WTC11 (cell line): ENCODE measurements at regions not wholly inside any gene's neighbourhood (a gene's known extent, or its start where the extent isn't known, plus 50 kb on each side); places are given as distances from the start of the nearest gene placed in this dataset.

Experiments used
- ATAC-seq: fragments of 200-7000 bp; cut with Tn5 transposase; 2 replicates; pipeline ENCODE4 v1.10.0; 2021; ENCODE audit warnings: mild to moderate bottlenecking, moderate library complexity
- CTCF ChIA-PET: fragments of 300-600 bp; sonication (Branson Sonifier 250); formaldehyde crosslinking; loops from one replicate; lab custom pipeline; 2021; ENCODE audit warnings: antibody characterized with exemption; lab: Charles Lee
- POLR2A ChIA-PET: fragments of 350-600 bp; sonication (Branson Sonifier 250); formaldehyde crosslinking; loops from one replicate; lab custom pipeline; 2021; ENCODE audit warnings: antibody characterized with exemption; lab: Charles Lee
- DNase-seq: peaks from one replicate; pipeline ENCODE4 v3.0.0; 2021; ENCODE audit warnings: low spot score
- H3K27ac Mint-ChIP-seq: 2 replicates; pipeline ENCODE4 v1.8.0; 2021; ENCODE audit warnings: mixed read lengths
- H3K27me3 Mint-ChIP-seq: 2 replicates; pipeline ENCODE4 v1.8.0; 2021; ENCODE audit warnings: low read depth, mild to moderate bottlenecking, moderate library complexity, mixed read lengths
- H3K36me3 Mint-ChIP-seq: 2 replicates; pipeline ENCODE4 v1.8.0; 2021; ENCODE audit warnings: mixed read lengths
- H3K4me1 Mint-ChIP-seq: 2 replicates; pipeline ENCODE4 v1.8.0; 2022; ENCODE audit warnings: mixed read lengths
- H3K4me3 Mint-ChIP-seq: 2 replicates; pipeline ENCODE4 v1.8.0; 2021; ENCODE audit warnings: mild to moderate bottlenecking, moderate library complexity, mixed read lengths
- H3K9me3 Mint-ChIP-seq: 2 replicates; pipeline ENCODE4 v1.8.0; 2021; ENCODE audit warnings: mixed read lengths
- CREB1 ChIP-seq: sonication (generic); formaldehyde crosslinking; IDR thresholded peaks from 2 replicates; pipeline ENCODE4 v1.8.0; 2023; ENCODE audit warnings: mild to moderate bottlenecking, missing genetic modification reagents
- ELF4 ChIP-seq: sonication (generic); formaldehyde crosslinking; IDR thresholded peaks from 2 replicates; pipeline ENCODE4 v1.8.1; 2022; ENCODE audit warnings: low read depth, mild to moderate bottlenecking, moderate library complexity, missing genetic modification reagents
- EMX1 ChIP-seq: fragments of 250-450 bp; sonication (Bioruptor Pico); IDR thresholded peaks from 2 replicates; pipeline ENCODE4 v1.8.0; 2021; ENCODE audit warnings: mild to moderate bottlenecking
- ETV6 ChIP-seq: sonication (generic); formaldehyde crosslinking; IDR thresholded peaks from 2 replicates; pipeline ENCODE4 v1.8.1; 2022; ENCODE audit warnings: mild to moderate bottlenecking, missing genetic modification reagents
- GRHL2 ChIP-seq: fragments of 250-450 bp; sonication (Bioruptor Pico); IDR thresholded peaks from 2 replicates; pipeline ENCODE4 v1.8.0; 2022; ENCODE audit warnings: mild to moderate bottlenecking, moderate library complexity; ENCODE audit not compliant: insufficient replicate concordance, severe bottlenecking
- GTF2I ChIP-seq: fragments of 250-450 bp; sonication (Bioruptor Pico); conservative IDR thresholded peaks from 2 replicates; pipeline ENCODE4 v1.4.0; 2021; ENCODE audit warnings: mild to moderate bottlenecking
- HMGA2 ChIP-seq: fragments of 250-450 bp; sonication (Bioruptor Pico); IDR thresholded peaks from 2 replicates; pipeline ENCODE4 v1.4.0; 2021; ENCODE audit warnings: mild to moderate bottlenecking, moderate library complexity
- IRF2 ChIP-seq: sonication (generic); formaldehyde crosslinking; IDR thresholded peaks from 2 replicates; pipeline ENCODE4 v1.8.0; 2022; ENCODE audit warnings: low read depth, missing genetic modification reagents, borderline replicate concordance
- JUN ChIP-seq: sonication (generic); formaldehyde crosslinking; IDR thresholded peaks from 2 replicates; pipeline ENCODE4 v1.8.0; 2023; ENCODE audit warnings: mild to moderate bottlenecking, missing genetic modification reagents
- MXD4 ChIP-seq: fragments of 250-450 bp; sonication (Bioruptor Pico); IDR thresholded peaks from 2 replicates; pipeline ENCODE4 v1.8.0; 2021; ENCODE audit warnings: mild to moderate bottlenecking, moderate library complexity, borderline replicate concordance
- MYBL2 ChIP-seq: sonication (generic); formaldehyde crosslinking; IDR thresholded peaks from 2 replicates; pipeline ENCODE4 v1.8.1; 2023; ENCODE audit warnings: mild to moderate bottlenecking, moderate library complexity, missing genetic modification reagents
- NFATC4 ChIP-seq: fragments of 250-450 bp; sonication (Bioruptor Pico); IDR thresholded peaks from 2 replicates; pipeline ENCODE4 v1.9.0; 2021; ENCODE audit warnings: mild to moderate bottlenecking
- NR2C2 ChIP-seq: sonication (generic); formaldehyde crosslinking; IDR thresholded peaks from 2 replicates; pipeline ENCODE4 v1.8.0; 2022; ENCODE audit warnings: mild to moderate bottlenecking, missing genetic modification reagents
- NR3C1 ChIP-seq: sonication (generic); formaldehyde crosslinking; conservative IDR thresholded peaks from 2 replicates; pipeline ENCODE4 v1.8.1; 2023; ENCODE audit warnings: low read depth, mild to moderate bottlenecking, missing genetic modification reagents
- OVOL2 ChIP-seq: fragments of 250-450 bp; sonication (Bioruptor Pico); IDR thresholded peaks from 2 replicates; pipeline ENCODE4 v1.9.0; 2021; ENCODE audit warnings: mild to moderate bottlenecking, borderline replicate concordance
- SMAD4 ChIP-seq: sonication (generic); formaldehyde crosslinking; IDR thresholded peaks from 2 replicates; pipeline ENCODE4 v1.8.0; 2022; ENCODE audit warnings: mild to moderate bottlenecking, missing genetic modification reagents
- SP1 ChIP-seq: sonication (generic); formaldehyde crosslinking; conservative IDR thresholded peaks from 2 replicates; pipeline ENCODE4 v1.8.1; 2022; ENCODE audit warnings: missing genetic modification reagents
- TEAD4 ChIP-seq: sonication (generic); formaldehyde crosslinking; IDR thresholded peaks from 2 replicates; pipeline ENCODE4 v1.8.0; 2022; ENCODE audit warnings: mild to moderate bottlenecking, missing genetic modification reagents
- TP53 ChIP-seq: sonication (generic); formaldehyde crosslinking; IDR thresholded peaks from 2 replicates; pipeline ENCODE4 v1.8.1; 2023; ENCODE audit warnings: mild to moderate bottlenecking, missing genetic modification reagents
- ZNF138 ChIP-seq: sonication (generic); formaldehyde crosslinking; conservative IDR thresholded peaks from 2 replicates; pipeline ENCODE4 v1.8.1; 2022; ENCODE audit warnings: mild to moderate bottlenecking, moderate library complexity, missing genetic modification reagents
- ZNF219 ChIP-seq: sonication (generic); formaldehyde crosslinking; IDR thresholded peaks from 2 replicates; pipeline ENCODE4 v1.8.0; 2023; ENCODE audit warnings: missing genetic modification reagents, mild to moderate bottlenecking, borderline replicate concordance
- ZNF263 ChIP-seq: sonication (generic); formaldehyde crosslinking; IDR thresholded peaks from 2 replicates; pipeline ENCODE4 v1.8.1; 2022; ENCODE audit warnings: low read depth, mild to moderate bottlenecking, moderate library complexity, missing genetic modification reagents
- ZNF317 ChIP-seq: sonication (generic); formaldehyde crosslinking; IDR thresholded peaks from 2 replicates; pipeline ENCODE4 v1.8.1; 2023; ENCODE audit warnings: low read depth, mild to moderate bottlenecking, moderate library complexity, missing genetic modification reagents, borderline replicate concordance
- TF ChIP-seq, protein P1 (sequence below): sonication (generic); formaldehyde crosslinking; IDR thresholded peaks from 2 replicates; pipeline ENCODE4 v1.8.0; 2022; ENCODE audit warnings: missing genetic modification reagents
- TF ChIP-seq, protein P2 (sequence below): fragments of 200-600 bp; IDR thresholded peaks from 2 replicates; pipeline ENCODE4 v1.8.0; 2022; ENCODE audit warnings: antibody characterized with exemption
- TF ChIP-seq, protein P3 (sequence below): sonication (generic); formaldehyde crosslinking; IDR thresholded peaks from 2 replicates; pipeline ENCODE4 v1.8.1; 2022; ENCODE audit warnings: low read depth, missing genetic modification reagents, borderline replicate concordance
- TF ChIP-seq, protein P4 (sequence below): sonication (generic); formaldehyde crosslinking; IDR thresholded peaks from 2 replicates; pipeline ENCODE4 v1.8.0; 2022; ENCODE audit warnings: mild to moderate bottlenecking, missing genetic modification reagents

- H3K4me1 Mint-ChIP-seq = no peaks in the 10 kb centered on the region
- no peak for ATAC-seq
- peaks cover 5% of the 10 kb centered on the region; the same call in 1 of the 2 replicates for H3K27me3 Mint-ChIP-seq
- CTCF ChIA-PET = no interaction called here
- H3K9me3 Mint-ChIP-seq = peaks cover 1% of the 10 kb centered on the region; the same call in 1 of the 2 replicates
- POLR2A ChIA-PET = no interaction called here
- TF ChIP-seq NR2C2 (CRISPR knock-in tag) (no peak), HMGA2 (no peak), GTF2I (CRISPR knock-in tag) (no peak), EMX1 (CRISPR knock-in tag) (no peak), NFATC4 (CRISPR knock-in tag) (no peak), MXD4 (CRISPR knock-in tag) (no peak), TP53 (CRISPR knock-in tag) (no peak), MYBL2 (CRISPR knock-in tag) (no peak), ZNF263 (no peak), CREB1 (CRISPR knock-in tag) (no peak), SMAD4 (CRISPR knock-in tag) (no peak), JUN (CRISPR knock-in tag) (no peak), NR3C1 (CRISPR knock-in tag) (no peak), OVOL2 (CRISPR knock-in tag) (no peak), ZNF317 (no peak), IRF2 (CRISPR knock-in tag) (no peak)
- TF ChIP-seq, protein P1, sequence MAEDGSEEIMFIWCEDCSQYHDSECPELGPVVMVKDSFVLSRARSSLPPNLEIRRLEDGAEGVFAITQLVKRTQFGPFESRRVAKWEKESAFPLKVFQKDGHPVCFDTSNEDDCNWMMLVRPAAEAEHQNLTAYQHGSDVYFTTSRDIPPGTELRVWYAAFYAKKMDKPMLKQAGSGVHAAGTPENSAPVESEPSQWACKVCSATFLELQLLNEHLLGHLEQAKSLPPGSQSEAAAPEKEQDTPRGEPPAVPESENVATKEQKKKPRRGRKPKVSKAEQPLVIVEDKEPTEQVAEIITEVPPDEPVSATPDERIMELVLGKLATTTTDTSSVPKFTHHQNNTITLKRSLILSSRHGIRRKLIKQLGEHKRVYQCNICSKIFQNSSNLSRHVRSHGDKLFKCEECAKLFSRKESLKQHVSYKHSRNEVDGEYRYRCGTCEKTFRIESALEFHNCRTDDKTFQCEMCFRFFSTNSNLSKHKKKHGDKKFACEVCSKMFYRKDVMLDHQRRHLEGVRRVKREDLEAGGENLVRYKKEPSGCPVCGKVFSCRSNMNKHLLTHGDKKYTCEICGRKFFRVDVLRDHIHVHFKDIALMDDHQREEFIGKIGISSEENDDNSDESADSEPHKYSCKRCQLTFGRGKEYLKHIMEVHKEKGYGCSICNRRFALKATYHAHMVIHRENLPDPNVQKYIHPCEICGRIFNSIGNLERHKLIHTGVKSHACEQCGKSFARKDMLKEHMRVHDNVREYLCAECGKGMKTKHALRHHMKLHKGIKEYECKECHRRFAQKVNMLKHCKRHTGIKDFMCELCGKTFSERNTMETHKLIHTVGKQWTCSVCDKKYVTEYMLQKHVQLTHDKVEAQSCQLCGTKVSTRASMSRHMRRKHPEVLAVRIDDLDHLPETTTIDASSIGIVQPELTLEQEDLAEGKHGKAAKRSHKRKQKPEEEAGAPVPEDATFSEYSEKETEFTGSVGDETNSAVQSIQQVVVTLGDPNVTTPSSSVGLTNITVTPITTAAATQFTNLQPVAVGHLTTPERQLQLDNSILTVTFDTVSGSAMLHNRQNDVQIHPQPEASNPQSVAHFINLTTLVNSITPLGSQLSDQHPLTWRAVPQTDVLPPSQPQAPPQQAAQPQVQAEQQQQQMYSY (CRISPR knock-in tag) = no peak
- TF ChIP-seq, protein P2, sequence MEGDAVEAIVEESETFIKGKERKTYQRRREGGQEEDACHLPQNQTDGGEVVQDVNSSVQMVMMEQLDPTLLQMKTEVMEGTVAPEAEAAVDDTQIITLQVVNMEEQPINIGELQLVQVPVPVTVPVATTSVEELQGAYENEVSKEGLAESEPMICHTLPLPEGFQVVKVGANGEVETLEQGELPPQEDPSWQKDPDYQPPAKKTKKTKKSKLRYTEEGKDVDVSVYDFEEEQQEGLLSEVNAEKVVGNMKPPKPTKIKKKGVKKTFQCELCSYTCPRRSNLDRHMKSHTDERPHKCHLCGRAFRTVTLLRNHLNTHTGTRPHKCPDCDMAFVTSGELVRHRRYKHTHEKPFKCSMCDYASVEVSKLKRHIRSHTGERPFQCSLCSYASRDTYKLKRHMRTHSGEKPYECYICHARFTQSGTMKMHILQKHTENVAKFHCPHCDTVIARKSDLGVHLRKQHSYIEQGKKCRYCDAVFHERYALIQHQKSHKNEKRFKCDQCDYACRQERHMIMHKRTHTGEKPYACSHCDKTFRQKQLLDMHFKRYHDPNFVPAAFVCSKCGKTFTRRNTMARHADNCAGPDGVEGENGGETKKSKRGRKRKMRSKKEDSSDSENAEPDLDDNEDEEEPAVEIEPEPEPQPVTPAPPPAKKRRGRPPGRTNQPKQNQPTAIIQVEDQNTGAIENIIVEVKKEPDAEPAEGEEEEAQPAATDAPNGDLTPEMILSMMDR = no peak
- no peaks in the 10 kb centered on the region for H3K36me3 Mint-ChIP-seq
- no peak overlapping the region for H3K4me3 Mint-ChIP-seq
- no peak overlapping the region for H3K27ac Mint-ChIP-seq
- DNase-seq = no peak
Measured at GRCh38 chr6:149136913-149137286, 180.6 kb upstream of the TAB2 start.

- no peaks in the 10 kb centered on the region for H3K4me1 Mint-ChIP-seq
- no peaks in the 10 kb centered on the region for H3K36me3 Mint-ChIP-seq
- DNase-seq (no peak), ATAC-seq (no peak)
- H3K27ac Mint-ChIP-seq = no peak overlapping the region
- POLR2A ChIA-PET = no interaction called here
- CTCF ChIA-PET = no interaction called here
- H3K27me3 Mint-ChIP-seq = peaks cover 5% of the 10 kb centered on the region; the same call in 1 of the 2 replicates
- peaks cover 7% of the 10 kb centered on the region; the same call in 1 of the 2 replicates for H3K9me3 Mint-ChIP-seq
- no peak overlapping the region for H3K4me3 Mint-ChIP-seq
- TF ChIP-seq NFATC4 (CRISPR knock-in tag) (no peak), TEAD4 (no peak), GRHL2 (CRISPR knock-in tag) (no peak), SP1 (CRISPR knock-in tag) (no peak), MYBL2 (CRISPR knock-in tag) (no peak), ELF4 (CRISPR knock-in tag) (no peak), ZNF219 (CRISPR knock-in tag) (no peak), ZNF138 (CRISPR knock-in tag) (no peak), OVOL2 (CRISPR knock-in tag) (no peak), ETV6 (CRISPR knock-in tag) (no peak)
- TF ChIP-seq, protein P3, sequence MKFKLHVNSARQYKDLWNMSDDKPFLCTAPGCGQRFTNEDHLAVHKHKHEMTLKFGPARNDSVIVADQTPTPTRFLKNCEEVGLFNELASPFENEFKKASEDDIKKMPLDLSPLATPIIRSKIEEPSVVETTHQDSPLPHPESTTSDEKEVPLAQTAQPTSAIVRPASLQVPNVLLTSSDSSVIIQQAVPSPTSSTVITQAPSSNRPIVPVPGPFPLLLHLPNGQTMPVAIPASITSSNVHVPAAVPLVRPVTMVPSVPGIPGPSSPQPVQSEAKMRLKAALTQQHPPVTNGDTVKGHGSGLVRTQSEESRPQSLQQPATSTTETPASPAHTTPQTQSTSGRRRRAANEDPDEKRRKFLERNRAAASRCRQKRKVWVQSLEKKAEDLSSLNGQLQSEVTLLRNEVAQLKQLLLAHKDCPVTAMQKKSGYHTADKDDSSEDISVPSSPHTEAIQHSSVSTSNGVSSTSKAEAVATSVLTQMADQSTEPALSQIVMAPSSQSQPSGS (CRISPR knock-in tag) = no peak
- TF ChIP-seq, protein P4, sequence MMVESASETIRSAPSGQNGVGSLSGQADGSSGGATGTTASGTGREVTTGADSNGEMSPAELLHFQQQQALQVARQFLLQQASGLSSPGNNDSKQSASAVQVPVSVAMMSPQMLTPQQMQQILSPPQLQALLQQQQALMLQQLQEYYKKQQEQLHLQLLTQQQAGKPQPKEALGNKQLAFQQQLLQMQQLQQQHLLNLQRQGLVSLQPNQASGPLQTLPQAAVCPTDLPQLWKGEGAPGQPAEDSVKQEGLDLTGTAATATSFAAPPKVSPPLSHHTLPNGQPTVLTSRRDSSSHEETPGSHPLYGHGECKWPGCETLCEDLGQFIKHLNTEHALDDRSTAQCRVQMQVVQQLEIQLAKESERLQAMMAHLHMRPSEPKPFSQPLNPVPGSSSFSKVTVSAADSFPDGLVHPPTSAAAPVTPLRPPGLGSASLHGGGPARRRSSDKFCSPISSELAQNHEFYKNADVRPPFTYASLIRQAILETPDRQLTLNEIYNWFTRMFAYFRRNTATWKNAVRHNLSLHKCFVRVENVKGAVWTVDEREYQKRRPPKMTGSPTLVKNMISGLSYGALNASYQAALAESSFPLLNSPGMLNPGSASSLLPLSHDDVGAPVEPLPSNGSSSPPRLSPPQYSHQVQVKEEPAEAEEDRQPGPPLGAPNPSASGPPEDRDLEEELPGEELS (CRISPR knock-in tag) = no peak
Measured at GRCh38 chr6:149137594-149137993, 179.9 kb upstream of the TAB2 start.
